Activated T-helper 2 cell treated with anti-CD3 and anti-CD28 coated beads, Interferon-gamma antibody, Interleukin-2, Interleukin-4, amounts not matched to agents 10 μg/mL and 5 μg/mL and 100 μg/mL, durations not matched to agents 14 hours and 24 hours and 36 hours (primary cell): ENCODE measurements at regions not wholly inside any gene's neighbourhood (a gene's known extent, or its start where the extent isn't known, plus 50 kb on each side); places are given as distances from the start of the nearest gene placed in this dataset.
A peak's percentile ranks its signal among the peaks of the same experiment; 100 is the strongest.

Experiments used
- DNase-seq: peaks from one replicate; pipeline ENCODE4 v3.0.0; 2021; ENCODE audit warnings: low spot score
- H3K27ac Mint-ChIP-seq: one replicate; pipeline ENCODE4 v1.8.0; 2021; ENCODE audit warnings: mixed read lengths
- H3K27me3 Mint-ChIP-seq: one replicate; pipeline ENCODE4 v1.8.0; 2021; ENCODE audit warnings: low read depth, mixed read lengths
- H3K36me3 Mint-ChIP-seq: one replicate; pipeline ENCODE4 v1.8.0; 2021; ENCODE audit warnings: low read depth, mixed read lengths
- H3K4me1 Mint-ChIP-seq: one replicate; pipeline ENCODE4 v1.8.0; 2021; ENCODE audit warnings: low read depth, mixed read lengths
- H3K4me3 Mint-ChIP-seq: one replicate; pipeline ENCODE4 v1.8.0; 2021; ENCODE audit warnings: low read depth, mild to moderate bottlenecking, moderate library complexity, mixed read lengths
- H3K9me3 Mint-ChIP-seq: one replicate; pipeline ENCODE4 v1.8.0; 2021; ENCODE audit warnings: mixed read lengths
- intact Hi-C: fragments of 100-400 bp; cut with micrococcal nuclease; formaldehyde crosslinking; loops from one replicate; pipeline ENCODE4 v1.15.1; 2023

GRCh38 chr2:242029422-242030225 is 160.1 kb downstream of the RTP5 start:
- Mint-ChIP-seq H3K9me3 (no peaks in the 10 kb centered on the region), H3K4me3 (no peak overlapping the region), H3K27ac (no peak overlapping the region), H3K36me3 (no peaks in the 10 kb centered on the region), H3K4me1 (peaks cover 22% of the 10 kb centered on the region), H3K27me3 (peaks cover 70% of the 10 kb centered on the region)
- intact Hi-C loops = no loop called here
- no peak for DNase-seq

- H3K27me3 Mint-ChIP-seq = peaks cover 65% of the 10 kb centered on the region
- H3K36me3 Mint-ChIP-seq = no peaks in the 10 kb centered on the region
- H3K4me1 Mint-ChIP-seq = peaks cover 22% of the 10 kb centered on the region
- no peaks in the 10 kb centered on the region for H3K9me3 Mint-ChIP-seq
- H3K4me3 Mint-ChIP-seq = no peak overlapping the region
- no peak for DNase-seq
- H3K27ac Mint-ChIP-seq = no peak overlapping the region
- intact Hi-C loops = no loop called here
Observed at GRCh38 chr2:242030226-242030575, 160.7 kb downstream of the RTP5 start.

DNA sequence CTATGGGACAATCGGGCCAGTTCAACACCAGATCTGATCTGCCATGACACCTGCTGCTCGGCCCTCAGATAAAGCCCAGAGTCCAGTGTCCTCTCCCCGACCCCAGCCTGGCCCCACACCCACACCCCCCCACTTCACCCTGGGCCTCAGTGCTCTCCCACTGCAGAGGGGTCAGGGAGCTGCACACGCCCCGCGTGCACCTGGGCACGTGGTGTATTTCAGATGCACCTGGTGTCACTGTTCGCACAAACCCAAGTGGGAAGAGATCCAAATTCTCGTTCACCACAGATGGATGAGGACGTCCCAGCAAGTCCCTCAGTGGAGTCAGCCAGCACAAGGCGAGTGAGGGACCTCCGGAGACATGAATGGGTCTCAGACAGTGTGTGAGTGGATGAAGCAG is 161.3 kb downstream of the RTP5 start:
- H3K9me3 Mint-ChIP-seq = no peaks in the 10 kb centered on the region
- no peaks in the 10 kb centered on the region for H3K36me3 Mint-ChIP-seq
- H3K27me3 Mint-ChIP-seq = peaks cover 65% of the 10 kb centered on the region
- no peak for DNase-seq
- intact Hi-C loops = no loop called here
- peaks cover 22% of the 10 kb centered on the region for H3K4me1 Mint-ChIP-seq
- H3K27ac Mint-ChIP-seq = no peak overlapping the region
- no peak overlapping the region for H3K4me3 Mint-ChIP-seq

- H3K27me3 Mint-ChIP-seq = peaks cover 62% of the 10 kb centered on the region
Observed at GRCh38 chr2:242031481-242032019, 162.0 kb downstream of the RTP5 start.

GRCh38 chr2:242032780-242033656 is 163.5 kb downstream of the RTP5 start:
- Mint-ChIP-seq H3K27ac (no peak overlapping the region), H3K9me3 (no peaks in the 10 kb centered on the region), H3K4me3 (no peak overlapping the region), H3K4me1 (peaks cover 22% of the 10 kb centered on the region), H3K36me3 (no peaks in the 10 kb centered on the region), H3K27me3 (peaks cover 64% of the 10 kb centered on the region)
- DNase-seq = no peak
- intact Hi-C loops = no loop called here

More at GRCh38 chr2:242031481-242032019, 162.0 kb downstream of the RTP5 start:
- Mint-ChIP-seq H3K4me1 (peaks cover 22% of the 10 kb centered on the region), H3K36me3 (no peaks in the 10 kb centered on the region), H3K27ac (no peak overlapping the region), H3K9me3 (no peaks in the 10 kb centered on the region), H3K4me3 (peak overlapping the region; percentile 27)
- intact Hi-C loops = no loop called here
- DNase-seq = peak; percentile 39

- no peaks in the 10 kb centered on the region for H3K9me3 Mint-ChIP-seq
- H3K27ac Mint-ChIP-seq = no peak overlapping the region
- H3K36me3 Mint-ChIP-seq = no peaks in the 10 kb centered on the region
- no peak for DNase-seq
- H3K4me1 Mint-ChIP-seq = peaks cover 24% of the 10 kb centered on the region
- H3K27me3 Mint-ChIP-seq = peaks cover 59% of the 10 kb centered on the region
- intact Hi-C loops = no loop called here
- no peak overlapping the region for H3K4me3 Mint-ChIP-seq
Observed at GRCh38 chr2:242034138-242034537, 164.6 kb downstream of the RTP5 start.

DNA sequence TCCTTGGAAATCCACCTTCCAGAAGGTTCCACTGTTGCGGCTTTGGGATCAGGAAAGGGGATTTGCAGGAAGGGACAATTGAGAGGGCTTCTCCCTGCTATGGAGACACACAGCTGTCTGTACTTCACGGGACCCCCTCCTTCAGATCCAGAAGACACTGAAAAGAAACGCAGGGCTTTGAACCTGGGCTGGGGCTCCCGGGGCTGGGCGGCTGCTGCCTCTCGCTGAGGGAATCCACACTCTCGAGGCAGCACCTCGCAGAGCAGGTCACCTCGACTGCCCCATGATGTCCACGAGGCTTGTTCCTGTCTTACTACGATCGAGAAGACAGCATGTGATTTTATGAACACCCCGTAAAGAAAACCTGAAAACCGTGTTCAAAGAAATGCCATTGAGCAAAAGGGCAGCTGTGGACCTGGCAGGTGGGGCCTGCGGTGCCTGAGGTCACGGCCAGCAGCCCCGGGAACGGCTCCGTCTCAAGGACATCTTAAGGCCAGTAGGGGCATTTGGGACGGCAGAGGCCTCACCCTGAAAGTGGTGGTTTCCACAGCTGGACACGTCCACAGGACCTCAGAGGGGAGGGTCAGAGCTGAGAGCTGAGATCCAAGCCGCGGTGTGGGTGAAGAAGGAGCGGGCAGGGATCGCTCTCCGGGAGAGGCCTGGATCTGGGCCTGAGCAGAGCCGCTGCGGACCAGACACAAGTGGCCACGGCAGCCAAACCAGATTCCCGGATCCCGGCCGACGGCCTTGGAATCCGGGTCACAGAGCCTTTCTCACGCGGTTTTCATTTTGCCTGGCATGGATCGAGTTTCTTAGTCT is 165.7 kb downstream of the RTP5 start:
- peaks cover 49% of the 10 kb centered on the region for H3K27me3 Mint-ChIP-seq
- no peaks in the 10 kb centered on the region for H3K36me3 Mint-ChIP-seq
- H3K4me1 Mint-ChIP-seq = peaks cover 23% of the 10 kb centered on the region
- no peak overlapping the region for H3K27ac Mint-ChIP-seq
- no peak overlapping the region for H3K4me3 Mint-ChIP-seq
- no peaks in the 10 kb centered on the region for H3K9me3 Mint-ChIP-seq
- intact Hi-C loops = no loop called here
- no peak for DNase-seq

- peaks cover 16% of the 10 kb centered on the region for H3K4me1 Mint-ChIP-seq
- H3K27me3 Mint-ChIP-seq = peaks cover 42% of the 10 kb centered on the region
- H3K9me3 Mint-ChIP-seq = no peaks in the 10 kb centered on the region
Observed at GRCh38 chr2:242035858-242036652, 166.5 kb downstream of the RTP5 start.

GRCh38 chr2:242036653-242036950 is 167.1 kb downstream of the RTP5 start:
- Mint-ChIP-seq H3K27ac (no peak overlapping the region), H3K4me3 (no peak overlapping the region), H3K27me3 (peaks cover 38% of the 10 kb centered on the region), H3K36me3 (no peaks in the 10 kb centered on the region), H3K4me1 (peaks cover 11% of the 10 kb centered on the region), H3K9me3 (no peaks in the 10 kb centered on the region)
- intact Hi-C loops = no loop called here
- no peak for DNase-seq

More at GRCh38 chr2:242035858-242036652, 166.5 kb downstream of the RTP5 start:
- DNase-seq = no peak
- intact Hi-C loops = no loop called here
- Mint-ChIP-seq H3K4me3 (no peak overlapping the region), H3K36me3 (no peaks in the 10 kb centered on the region), H3K27ac (no peak overlapping the region)

DNA sequence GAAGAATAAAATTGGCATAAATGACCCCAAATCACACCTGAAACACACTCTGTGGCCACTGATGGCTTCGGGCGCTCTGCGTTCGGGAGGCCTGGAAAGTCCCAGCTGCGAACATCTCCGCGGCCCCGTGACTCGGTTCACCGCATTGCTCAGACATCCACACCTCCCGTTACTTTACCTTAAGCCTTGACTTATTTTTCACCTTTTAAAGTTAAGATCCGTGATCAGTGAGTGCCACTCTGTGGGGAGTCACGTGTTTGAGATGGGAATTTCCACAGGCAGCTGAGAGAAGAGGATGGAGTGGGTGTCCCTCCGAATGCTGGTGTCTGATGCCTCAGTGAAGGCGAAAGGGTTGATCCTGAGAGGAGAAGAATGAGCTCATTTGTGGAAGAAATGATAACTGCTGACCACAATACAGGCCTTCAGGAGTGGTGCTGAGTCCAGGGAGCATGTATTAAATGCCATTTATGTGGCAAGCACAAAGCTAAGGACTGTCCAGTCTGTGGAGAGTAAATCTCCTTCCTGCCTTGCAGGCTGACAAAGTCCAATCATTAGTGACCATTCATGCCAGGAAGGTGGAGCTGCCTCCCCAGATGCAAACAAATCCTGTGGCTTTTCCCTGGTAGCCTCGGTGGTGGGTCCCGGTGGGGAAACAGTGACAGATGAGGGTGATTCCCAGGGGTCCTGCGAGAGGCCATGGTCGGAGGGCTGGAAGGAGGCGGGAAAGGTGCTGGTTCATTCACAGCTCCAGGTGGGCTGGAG is 168.8 kb downstream of the RTP5 start:
- Mint-ChIP-seq H3K36me3 (no peaks in the 10 kb centered on the region), H3K4me3 (no peak overlapping the region), H3K27me3 (peaks cover 26% of the 10 kb centered on the region), H3K4me1 (peaks cover 2% of the 10 kb centered on the region), H3K9me3 (no peaks in the 10 kb centered on the region), H3K27ac (no peak overlapping the region)
- intact Hi-C loops = no loop called here
- DNase-seq = no peak

DNA sequence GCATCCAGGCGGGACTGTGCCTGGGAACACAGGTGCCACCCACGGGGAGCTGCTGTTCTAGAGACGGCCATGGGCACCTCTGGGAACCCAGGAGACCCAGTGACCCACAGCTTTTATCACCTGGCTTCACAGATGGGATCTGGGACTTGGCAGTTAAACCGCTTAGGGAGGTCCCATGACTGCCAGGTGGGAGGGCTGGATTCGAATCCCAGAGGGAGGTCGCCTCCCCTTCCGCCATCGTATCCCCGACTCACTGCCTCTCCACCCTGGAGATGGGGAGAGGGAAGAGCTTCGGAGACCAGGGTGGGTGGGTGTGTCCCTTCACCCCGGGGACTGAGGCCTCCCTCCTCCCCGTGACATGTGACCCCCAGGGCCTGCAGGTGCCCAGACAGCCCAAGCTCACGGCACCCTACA is 169.4 kb downstream of the RTP5 start:
- no peak for DNase-seq
- Mint-ChIP-seq H3K27me3 (peaks cover 23% of the 10 kb centered on the region), H3K9me3 (no peaks in the 10 kb centered on the region), H3K36me3 (no peaks in the 10 kb centered on the region), H3K4me1 (peaks cover 2% of the 10 kb centered on the region), H3K4me3 (no peak overlapping the region), H3K27ac (no peak overlapping the region)
- intact Hi-C loops = no loop called here
